Ammon's horn (tissue), 1 donor: ENCODE measurements at regions not wholly inside any gene's neighbourhood (a gene's known extent, or its start where the extent isn't known, plus 50 kb on each side); places are given as distances from the start of the nearest gene placed in this dataset.
"Not testable (repeated sequence)": the region's sequence is repeated elsewhere in the genome, so short reads cannot be mapped to it uniquely, and the experiment has no call there.

ENCODE experiments used
- DNase-seq: peaks from one replicate; pipeline ENCODE4 v3.0.0-alpha.2; 2016; ENCODE audit warnings: low spot score

- DNase-seq: no peak
Measured at GRCh38 chrX:98065151-98065550, 1181.4 kb downstream of the RPA4 start.

- peak; percentile 2 for DNase-seq
Measured at GRCh38 chrX:98067611-98068010, 1183.9 kb downstream of the RPA4 start.

- no peak for DNase-seq
Measured at GRCh38 chrX:98068024-98068580, 1184.4 kb downstream of the RPA4 start.

GRCh38 chrX:98071331-98071730 lies 1187.6 kb downstream of the RPA4 start:
- no peak for DNase-seq

GRCh38 chrX:98077440-98077839 lies 1193.7 kb downstream of the RPA4 start:
- DNase-seq: no peak

DNA sequence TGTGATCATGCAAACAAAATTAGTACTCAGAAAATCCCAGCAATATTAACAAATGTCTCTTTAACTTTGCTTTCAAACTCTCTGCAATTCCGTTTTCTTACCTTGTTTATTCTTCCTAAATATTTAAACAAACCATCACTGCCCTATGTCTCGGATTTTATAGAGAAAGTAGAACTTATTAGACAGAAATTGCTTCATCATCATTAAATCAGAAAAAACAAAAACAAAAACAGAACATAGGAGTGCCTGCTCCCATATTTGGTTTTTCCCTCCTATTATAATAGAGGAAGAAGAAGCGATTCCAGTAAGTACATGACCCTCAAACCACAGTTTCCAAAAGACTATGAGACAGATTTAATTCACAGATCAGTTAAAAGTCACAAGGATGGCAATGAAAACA lies 1228.0 kb downstream of the RPA4 start:
- DNase-seq: no peak

DNA sequence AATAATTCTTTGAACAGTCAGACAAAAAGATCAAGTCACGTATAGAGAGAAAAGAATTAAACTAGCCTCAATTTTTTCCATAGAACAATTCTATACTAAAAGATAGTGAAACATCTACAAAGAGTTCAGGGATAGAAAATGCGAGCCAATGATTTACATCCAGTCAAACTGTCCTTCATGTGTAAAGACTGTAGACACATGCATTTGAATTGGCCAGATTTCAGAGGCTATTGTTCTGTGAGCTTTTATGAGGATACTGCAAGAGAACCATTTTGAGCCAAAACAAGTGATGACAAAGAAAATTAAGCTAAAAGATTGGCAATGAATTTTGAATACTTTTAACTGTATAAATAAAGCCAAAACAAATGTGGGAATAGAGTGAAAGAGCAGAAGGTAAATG lies 1230.3 kb downstream of the RPA4 start:
- no peak for DNase-seq

GRCh38 chrX:98141466-98141865 lies 1257.8 kb downstream of the RPA4 start:
- no peak for DNase-seq

GRCh38 chrX:98191003-98191402 lies 1307.3 kb downstream of the RPA4 start:
- DNase-seq: no peak

- no peak for DNase-seq
Measured at GRCh38 chrX:98194036-98194435, 1310.3 kb downstream of the RPA4 start.

- no peak for DNase-seq
Measured at GRCh38 chrX:98203800-98204199, 1320.1 kb downstream of the RPA4 start.

DNA sequence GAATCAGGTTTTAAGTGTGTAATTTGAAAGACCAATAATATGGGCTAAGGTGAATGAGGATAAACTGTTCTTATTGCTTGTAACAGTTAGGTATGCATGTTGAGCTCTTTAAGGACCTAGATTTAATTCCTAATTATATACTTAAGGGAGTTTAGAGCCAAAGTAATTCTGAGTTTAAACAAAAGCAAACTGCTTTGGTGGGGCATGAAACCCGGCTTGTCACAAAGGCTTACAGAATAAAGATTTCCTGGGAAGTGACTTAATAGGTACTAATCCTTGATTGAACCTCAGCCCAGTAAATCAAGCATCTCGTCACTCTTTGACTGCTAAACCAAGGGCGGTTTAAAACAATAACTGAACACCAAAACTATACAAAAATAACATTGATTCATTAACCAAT lies 1324.2 kb downstream of the RPA4 start:
- DNase-seq: no peak

GRCh38 chrX:98231003-98231402 lies 1347.3 kb downstream of the RPA4 start:
- DNase-seq: no peak

GRCh38 chrX:98240061-98240460 lies 1356.4 kb downstream of the RPA4 start:
- DNase-seq: not testable (repeated sequence)

DNA sequence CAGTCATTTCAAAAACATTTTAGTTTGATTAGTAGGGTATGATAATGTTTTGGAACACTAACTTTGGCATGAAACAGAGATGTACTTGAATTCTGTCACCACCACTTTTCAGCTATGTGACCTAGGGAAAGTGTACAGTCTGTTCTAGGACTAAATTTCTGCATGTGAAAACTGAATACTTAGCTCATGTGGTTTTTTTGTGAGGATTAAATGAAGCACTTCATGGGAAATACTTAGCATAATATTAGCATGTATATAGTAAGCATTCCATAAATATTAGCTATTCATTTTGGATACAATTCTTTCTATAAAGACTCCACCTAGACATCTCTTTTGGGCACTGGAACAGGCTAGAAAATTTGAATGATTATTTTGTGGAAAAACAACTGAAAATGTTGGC lies 1379.4 kb downstream of the RPA4 start:
- DNase-seq: no peak

GRCh38 chrX:98289726-98290125 lies 1406.0 kb downstream of the RPA4 start:
- no peak for DNase-seq

- DNase-seq: no peak
Measured at GRCh38 chrX:98294310-98294709, 1410.6 kb downstream of the RPA4 start.

DNA sequence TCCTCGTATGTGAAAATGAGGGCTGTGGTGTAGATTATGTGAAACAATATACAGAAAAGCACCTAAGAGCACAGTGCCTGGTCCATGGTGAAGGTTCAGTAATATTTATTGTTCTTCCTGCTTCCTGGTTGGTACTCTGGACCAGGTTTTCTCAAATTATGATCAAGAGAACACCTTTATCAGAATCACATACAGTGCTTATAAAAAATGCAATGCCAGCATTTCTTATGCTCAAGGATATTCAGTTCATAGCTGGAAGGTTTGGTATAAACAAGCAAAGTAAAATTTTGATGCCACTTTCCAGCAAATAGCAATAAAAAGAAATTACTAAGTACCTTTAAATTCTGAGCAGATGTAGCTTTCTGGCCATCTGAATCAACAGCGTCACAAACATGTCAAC lies 1412.4 kb downstream of the RPA4 start:
- DNase-seq: no peak

DNA sequence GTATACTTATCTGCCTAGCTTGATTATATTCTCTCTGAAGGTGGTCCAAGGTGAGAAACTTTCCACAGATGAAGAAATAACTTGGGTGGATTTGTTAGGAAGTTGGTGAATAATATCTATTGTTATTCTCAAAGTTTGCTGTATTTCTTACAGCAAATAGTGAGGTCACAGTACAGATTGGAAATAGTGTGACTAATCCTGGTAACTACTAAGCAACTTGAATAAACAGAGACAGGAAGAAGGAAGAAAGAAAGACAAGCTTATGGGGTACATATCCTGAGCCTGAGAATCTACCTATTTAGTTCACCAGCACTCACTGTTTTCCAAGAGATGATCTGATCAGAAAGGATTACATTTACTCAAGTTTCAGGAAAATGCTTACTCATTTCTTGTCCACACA lies 1416.1 kb downstream of the RPA4 start:
- no peak for DNase-seq

DNA sequence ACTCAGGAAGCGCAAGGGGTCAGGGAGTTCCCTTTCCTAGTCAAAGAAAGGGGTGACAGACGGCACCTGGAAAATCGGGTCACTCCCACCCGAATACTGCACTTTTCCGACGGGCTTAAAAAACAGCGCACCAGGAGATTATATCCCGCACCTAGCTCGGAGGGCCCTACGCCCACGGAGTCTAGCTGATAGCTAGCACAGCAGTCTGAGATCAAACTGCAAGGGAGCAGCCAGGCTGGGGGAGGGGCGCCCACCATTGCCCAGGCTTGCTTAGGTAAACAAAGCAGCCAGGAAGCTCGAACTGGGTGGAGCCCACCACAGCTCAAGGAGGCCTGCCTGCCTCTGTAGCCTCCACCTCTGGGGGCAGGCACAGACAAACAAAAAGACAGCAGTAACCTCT lies 1416.8 kb downstream of the RPA4 start:
- not testable (repeated sequence) for DNase-seq

DNA sequence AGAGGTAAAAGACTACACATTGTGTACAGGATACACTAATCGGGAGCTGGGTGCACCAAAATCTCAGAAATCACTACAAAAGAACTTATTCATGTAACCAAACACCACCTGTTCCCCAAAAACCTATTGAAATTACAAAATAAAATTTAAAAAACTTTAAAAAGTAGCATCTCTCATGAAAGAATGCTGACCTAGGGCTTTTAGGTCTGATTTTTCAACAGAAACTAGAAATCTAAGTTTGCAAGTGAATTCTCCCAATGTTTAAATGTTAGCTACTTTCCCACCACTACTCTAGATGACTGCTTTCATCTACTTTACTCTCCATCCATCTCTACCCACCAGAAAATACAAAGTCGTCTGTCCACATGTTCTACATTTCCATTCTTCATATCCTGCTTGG lies 1447.7 kb downstream of the RPA4 start:
- no peak for DNase-seq

GRCh38 chrX:98338544-98338943 lies 1454.8 kb downstream of the RPA4 start:
- no peak for DNase-seq

- DNase-seq: no peak
Measured at GRCh38 chrX:98350940-98351339, 1467.2 kb downstream of the RPA4 start.

DNA sequence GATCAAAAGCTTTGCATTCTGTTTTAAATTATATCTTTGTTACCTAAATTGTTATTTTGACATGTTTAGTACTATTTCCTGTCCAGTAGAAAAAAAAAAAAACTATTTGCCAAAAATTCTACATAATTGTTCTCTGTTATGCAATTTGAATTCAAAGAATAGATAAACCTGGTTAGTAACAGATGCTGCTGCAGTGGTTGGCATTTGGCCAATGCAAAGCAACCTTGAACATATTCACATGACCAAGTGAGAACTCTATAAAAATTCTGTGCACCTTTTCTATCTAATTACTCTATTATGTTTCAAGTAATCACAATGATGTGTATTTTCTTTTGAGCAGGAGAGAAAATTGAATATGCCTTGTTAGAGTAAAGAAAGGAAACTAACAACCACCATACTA lies 1473.4 kb downstream of the RPA4 start:
- DNase-seq: no peak

DNA sequence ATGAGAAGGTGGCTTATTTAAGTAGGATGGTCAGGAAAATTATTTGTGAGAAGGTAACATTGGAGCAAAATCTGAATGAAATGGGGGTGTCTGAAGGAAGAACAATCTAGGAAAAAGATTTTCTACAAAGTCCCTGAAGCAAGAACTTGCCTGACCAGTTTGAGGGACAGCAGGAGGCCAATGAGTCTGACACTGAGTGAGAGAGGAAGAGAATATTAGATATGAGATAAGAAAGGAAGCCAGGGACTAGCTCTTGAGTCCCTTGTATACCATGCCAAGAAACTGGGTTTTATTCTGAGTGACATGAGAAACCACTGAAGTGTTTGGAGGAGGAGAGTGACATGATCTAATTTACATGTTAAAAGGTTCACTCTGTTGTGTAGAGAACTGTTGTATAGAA lies 1478.9 kb downstream of the RPA4 start:
- no peak for DNase-seq
